ENCODE measurements at regions not wholly inside any gene's neighbourhood (a gene's known extent, or its start where the extent isn't known, plus 50 kb on each side); places are given as distances from the start of the nearest gene placed in this dataset.

DNA sequence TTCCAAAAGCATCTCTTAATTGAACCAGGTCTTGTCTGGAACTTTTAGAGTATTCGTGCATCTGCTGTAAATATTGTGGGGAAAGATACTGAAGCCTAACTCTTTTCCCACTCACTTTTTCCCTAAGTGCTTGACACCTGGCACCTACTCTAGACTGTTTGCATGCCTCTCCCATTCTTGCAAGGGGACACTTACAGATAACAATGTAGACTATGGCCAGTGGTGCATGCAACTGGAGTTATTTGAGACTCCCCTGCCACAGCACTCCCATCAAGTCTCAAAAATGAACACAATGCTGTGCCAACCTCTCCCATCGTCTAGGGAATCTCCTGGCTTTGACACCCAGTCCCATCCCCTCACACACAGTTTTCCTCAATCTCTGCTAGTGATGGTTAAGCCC lies 118.6 kb upstream of the ATP1B1 start:
- TF ChIP-seq, protein P1, sequence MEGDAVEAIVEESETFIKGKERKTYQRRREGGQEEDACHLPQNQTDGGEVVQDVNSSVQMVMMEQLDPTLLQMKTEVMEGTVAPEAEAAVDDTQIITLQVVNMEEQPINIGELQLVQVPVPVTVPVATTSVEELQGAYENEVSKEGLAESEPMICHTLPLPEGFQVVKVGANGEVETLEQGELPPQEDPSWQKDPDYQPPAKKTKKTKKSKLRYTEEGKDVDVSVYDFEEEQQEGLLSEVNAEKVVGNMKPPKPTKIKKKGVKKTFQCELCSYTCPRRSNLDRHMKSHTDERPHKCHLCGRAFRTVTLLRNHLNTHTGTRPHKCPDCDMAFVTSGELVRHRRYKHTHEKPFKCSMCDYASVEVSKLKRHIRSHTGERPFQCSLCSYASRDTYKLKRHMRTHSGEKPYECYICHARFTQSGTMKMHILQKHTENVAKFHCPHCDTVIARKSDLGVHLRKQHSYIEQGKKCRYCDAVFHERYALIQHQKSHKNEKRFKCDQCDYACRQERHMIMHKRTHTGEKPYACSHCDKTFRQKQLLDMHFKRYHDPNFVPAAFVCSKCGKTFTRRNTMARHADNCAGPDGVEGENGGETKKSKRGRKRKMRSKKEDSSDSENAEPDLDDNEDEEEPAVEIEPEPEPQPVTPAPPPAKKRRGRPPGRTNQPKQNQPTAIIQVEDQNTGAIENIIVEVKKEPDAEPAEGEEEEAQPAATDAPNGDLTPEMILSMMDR (conservative IDR thresholded peaks at IDR 0.05; ENCODE audit: low read depth, low read length) = no peak
- no peak for DNase-seq (ENCODE audit: low read depth)
- no peak overlapping the region for H3K4me3 ChIP-seq (ENCODE audit: low read length)

DNA sequence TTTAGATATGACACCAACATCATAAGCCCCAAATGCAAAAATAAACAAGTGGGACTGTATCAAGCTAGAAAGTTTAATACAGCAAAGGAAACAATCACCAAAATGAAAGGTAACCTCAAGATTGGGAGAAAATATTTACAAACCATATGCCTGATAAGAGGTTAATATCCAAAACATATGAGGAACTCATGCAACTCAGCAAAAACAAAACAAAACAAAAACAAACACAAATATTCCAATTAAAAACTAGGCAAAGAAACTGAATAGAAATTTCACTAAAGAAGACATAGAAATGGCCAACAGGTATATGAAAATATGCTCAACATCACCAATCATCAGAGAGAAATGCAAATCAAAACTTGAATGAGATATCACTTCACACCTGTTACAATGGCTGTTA lies 116.5 kb upstream of the ATP1B1 start:
- TF ChIP-seq, protein P1 (conservative IDR thresholded peaks at IDR 0.05; ENCODE audit: low read depth, low read length) = no peak
- H3K4me3 ChIP-seq (ENCODE audit: low read length) = no peak overlapping the region
- no peak for DNase-seq (ENCODE audit: low read depth)

DNA sequence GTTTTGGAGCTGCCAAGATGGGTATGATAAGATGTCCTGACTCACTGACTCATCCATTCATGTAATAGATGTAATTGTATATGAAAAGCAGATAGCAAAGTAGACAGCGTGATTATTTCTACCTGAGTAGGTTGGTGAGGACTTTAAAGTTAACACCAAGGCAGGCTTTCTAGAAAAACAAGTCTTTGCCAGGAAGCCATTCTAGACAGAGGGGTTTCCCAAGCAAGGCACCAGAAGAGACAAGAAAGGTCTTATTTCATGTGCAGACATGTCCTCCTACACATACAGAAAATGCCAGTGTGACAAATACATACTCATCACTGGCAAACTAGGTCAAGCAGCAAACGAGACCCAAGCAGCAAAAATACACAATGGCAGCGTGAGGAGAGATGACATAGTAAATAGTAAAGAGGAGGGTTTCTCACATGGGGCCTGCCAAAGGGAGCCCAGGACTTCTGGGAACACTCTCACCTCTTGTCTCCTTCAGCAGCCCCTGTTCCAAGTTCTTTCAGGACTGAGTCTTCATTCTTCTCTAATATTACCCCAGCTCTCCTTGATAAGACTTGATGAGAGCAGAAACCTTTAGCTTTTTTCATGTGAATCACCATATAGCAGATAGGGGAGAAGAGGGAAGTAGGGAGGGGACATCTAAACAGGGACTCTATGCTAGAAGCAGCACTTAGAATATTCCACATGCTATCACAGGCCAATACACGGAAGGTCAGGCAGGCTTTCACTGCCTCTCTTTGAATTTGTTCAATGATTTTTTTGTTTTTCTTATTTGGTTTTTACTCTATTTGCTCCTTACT lies 114.6 kb upstream of the ATP1B1 start:
- H3K4me3 ChIP-seq (ENCODE audit: low read length) = no peak overlapping the region
- TF ChIP-seq, protein P1 (conservative IDR thresholded peaks at IDR 0.05; ENCODE audit: low read depth, low read length) = no peak
- DNase-seq (ENCODE audit: low read depth) = no peak

DNA sequence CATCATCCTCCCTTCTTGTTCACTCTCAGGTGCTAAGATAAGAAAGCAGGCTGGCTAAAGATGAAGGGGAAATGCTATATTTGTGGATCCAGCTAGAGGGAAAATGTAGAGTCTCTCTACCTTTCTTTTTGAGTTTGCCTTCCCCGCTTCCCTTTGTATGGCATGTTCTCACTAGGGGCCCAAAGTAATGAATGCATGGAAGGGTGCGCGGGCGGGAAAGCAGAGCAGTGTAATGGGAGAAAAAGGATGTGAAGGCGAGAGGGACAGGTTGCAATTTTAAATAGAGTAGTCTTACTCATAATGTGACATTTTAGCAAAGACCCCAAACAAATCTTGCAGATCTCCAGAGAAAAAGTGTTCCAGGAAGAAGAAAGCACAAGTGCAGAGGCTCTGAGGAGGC lies 105.1 kb upstream of the ATP1B1 start:
- H3K4me3 ChIP-seq (ENCODE audit: low read length) = no peak overlapping the region
- TF ChIP-seq, protein P1 (conservative IDR thresholded peaks at IDR 0.05; ENCODE audit: low read depth, low read length) = no peak
- DNase-seq (ENCODE audit: low read depth) = no peak

DNA sequence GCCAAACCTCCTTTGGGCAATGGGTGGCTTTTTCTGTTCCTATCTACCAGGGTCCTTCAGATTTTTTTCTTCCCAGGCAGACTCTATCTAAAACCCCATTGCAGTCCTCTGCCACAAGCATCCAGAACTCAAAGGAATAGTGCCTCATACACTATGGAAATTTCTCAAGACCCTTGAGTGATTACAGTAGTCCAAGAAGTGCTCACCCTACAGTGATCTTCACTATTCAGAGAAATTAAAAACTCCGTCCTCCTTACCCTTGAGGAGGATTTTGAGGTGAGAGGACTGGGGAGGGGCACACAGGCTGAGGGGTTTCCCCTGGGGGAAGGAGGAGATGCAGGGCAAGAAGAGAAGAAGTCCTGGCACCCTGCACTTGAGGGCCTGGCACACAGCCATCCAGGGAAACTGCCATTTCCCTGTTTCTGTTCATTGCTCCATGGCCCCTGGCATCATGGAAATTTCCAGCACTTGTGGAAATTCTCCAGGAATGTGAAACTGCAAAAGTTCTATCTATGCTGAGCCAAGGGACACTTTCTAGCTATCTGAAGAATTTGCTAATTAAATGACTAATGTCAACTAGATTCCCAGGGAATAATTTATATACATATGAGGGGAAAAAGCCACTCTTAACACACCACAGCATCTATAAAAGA lies 102.5 kb upstream of the ATP1B1 start:
- TF ChIP-seq, protein P1 (conservative IDR thresholded peaks at IDR 0.05; ENCODE audit: low read depth, low read length) = no peak
- H3K4me3 ChIP-seq (ENCODE audit: low read length) = no peak overlapping the region
- DNase-seq (ENCODE audit: low read depth) = peak; percentile 23

DNA sequence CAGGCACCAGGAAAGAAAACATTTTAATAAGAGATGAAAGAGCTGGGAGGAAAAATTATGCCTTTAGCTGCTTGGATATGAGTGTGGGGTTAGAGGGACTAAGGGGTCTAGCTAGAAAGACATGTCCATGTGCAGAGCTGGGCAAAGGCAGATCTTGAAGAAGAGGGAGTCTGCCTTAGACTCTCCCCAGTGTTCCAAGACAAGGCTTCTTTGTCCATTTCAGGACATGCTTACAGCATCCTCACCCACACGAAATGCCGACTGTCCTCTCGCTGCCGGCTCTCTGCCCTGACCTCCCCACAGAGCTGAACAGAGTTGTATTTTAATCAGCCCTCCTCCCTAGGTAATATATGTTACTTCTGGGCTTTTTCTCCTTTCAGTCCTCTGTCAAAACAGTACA lies 100.7 kb upstream of the ATP1B1 start:
- no peak for DNase-seq (ENCODE audit: low read depth)
- no peak overlapping the region for H3K4me3 ChIP-seq (ENCODE audit: low read length)
- TF ChIP-seq, protein P1 (conservative IDR thresholded peaks at IDR 0.05; ENCODE audit: low read depth, low read length) = no peak

DNA sequence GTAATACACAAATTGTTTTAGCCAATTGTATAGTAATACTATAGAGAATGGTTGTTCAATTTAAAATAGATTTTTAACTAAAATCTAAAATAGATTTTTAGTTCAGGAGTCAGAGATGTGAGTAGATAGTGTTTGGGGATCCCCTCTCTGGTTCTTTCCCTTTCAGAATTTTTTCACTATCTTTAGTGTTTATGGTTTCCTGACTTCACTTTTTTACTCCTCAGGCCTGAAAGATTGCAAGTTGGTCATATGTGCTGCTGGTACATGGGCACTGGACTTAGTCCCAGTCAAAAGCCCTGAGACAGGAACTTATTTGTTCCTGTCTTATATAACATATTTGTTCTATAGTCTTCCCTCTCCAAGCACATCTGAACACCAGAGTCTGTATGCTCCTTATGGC lies 96.8 kb upstream of the ATP1B1 start:
- TF ChIP-seq, protein P1 (conservative IDR thresholded peaks at IDR 0.05; ENCODE audit: low read depth, low read length) = no peak
- no peak overlapping the region for H3K4me3 ChIP-seq (ENCODE audit: low read length)
- no peak for DNase-seq (ENCODE audit: low read depth)
